OCI-LY3 (cell line): ENCODE measurements at regions not wholly inside any gene's neighbourhood (a gene's known extent, or its start where the extent isn't known, plus 50 kb on each side); places are given as distances from the start of the nearest gene placed in this dataset.

Experiments used
- H2AFZ ChIP-seq: fragments of 200-600, 300-600 bp; shearing (Covaris generic); 2 replicates; pipeline ENCODE4 v1.6.0; 2014; ENCODE audit warnings: antibody characterized with exemption, low read depth, low read length
- H3K27ac ChIP-seq: fragments of 200-600, 300-600 bp; sonication (generic); 2 replicates; pipeline ENCODE4 v1.5.1; 2014; ENCODE audit warnings: mild to moderate bottlenecking, low read length, moderate library complexity, mixed read lengths
- H3K27me3 ChIP-seq: fragments of 200-600, 300-600 bp; sonication (generic); 2 replicates; pipeline ENCODE4 v1.6.1; 2014; ENCODE audit warnings: low read depth, low read length, mixed read lengths
- H3K36me3 ChIP-seq: fragments of 200-600, 300-600 bp; sonication (generic); replicated peaks from 2 replicates; pipeline ENCODE3; 2014; ENCODE audit warnings: low read depth, low read length, mixed read lengths
- H3K4me1 ChIP-seq: fragments of 300-600, 200-600 bp; sonication (generic); 2 replicates; pipeline ENCODE4 v1.6.1; 2014; ENCODE audit warnings: low read length, mixed read lengths
- H3K4me2 ChIP-seq: fragments of 200-600, 300-600 bp; sonication (generic); 2 replicates; pipeline ENCODE4 v1.6.1; 2014; ENCODE audit warnings: low read length, mixed read lengths
- H3K4me3 ChIP-seq: fragments of 300-600, 200-600 bp; sonication (generic); 2 replicates; pipeline ENCODE4 v1.5.1; 2014; ENCODE audit warnings: antibody characterized with exemption, mild to moderate bottlenecking, low read length, moderate library complexity
- H3K79me2 ChIP-seq: fragments of 300-600, 200-600 bp; shearing (Covaris generic); 2 replicates; pipeline ENCODE4 v1.6.1; 2014; ENCODE audit warnings: mild to moderate bottlenecking, low read length, mixed read lengths
- H3K9ac ChIP-seq: fragments of 300-600, 200-600 bp; shearing (Covaris generic); 2 replicates; pipeline ENCODE4 v1.6.0; 2014; ENCODE audit warnings: mild to moderate bottlenecking, low read length, moderate library complexity
- H3K9me3 ChIP-seq: fragments of 200-600, 300-600 bp; shearing (Covaris generic); 2 replicates; pipeline ENCODE4 v1.6.1; 2014; ENCODE audit warnings: low read length, mixed read lengths; ENCODE audit not compliant: insufficient read depth
- H4K20me1 ChIP-seq: fragments of 200-600, 300-600 bp; sonication (generic); 2 replicates; pipeline ENCODE4 v1.6.1; 2016; ENCODE audit warnings: low read length, mixed read lengths; ENCODE audit not compliant: insufficient read depth
- EZH2phosphoT487 ChIP-seq: fragments of 200-600 bp; shearing (Covaris generic); IDR thresholded peaks from 2 replicates; pipeline ENCODE4 v1.6.1; 2018; ENCODE audit warnings: antibody characterized with exemption, mixed run types, low read depth
- TF ChIP-seq, protein P1 (sequence below): fragments of 200-600, 300-600 bp; sonication (generic); IDR thresholded peaks from 2 replicates; pipeline ENCODE4 v1.5.1; 2014; ENCODE audit warnings: antibody characterized with exemption, low read length, low read depth

DNA sequence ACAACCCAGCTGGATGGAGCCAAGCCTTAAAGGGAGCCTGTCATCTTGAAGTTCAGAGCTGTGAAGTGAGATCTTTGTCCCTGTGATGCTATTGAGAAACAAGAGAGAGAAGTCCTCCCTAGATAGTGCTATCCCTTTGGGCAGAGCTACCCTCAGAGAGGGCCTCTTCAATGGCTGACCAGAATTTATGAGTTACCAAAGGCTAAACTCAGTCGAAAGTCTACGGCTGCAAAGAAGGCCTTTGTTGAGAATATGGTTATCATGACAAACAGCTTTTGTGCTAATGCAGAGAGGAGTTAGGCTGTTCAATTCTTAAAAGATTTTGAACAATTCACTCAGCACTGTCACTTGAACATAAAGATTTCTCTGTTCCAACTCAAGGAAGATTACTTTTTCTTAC is 65.9 kb upstream of the C3orf80 start:
- H3K36me3 ChIP-seq: no peaks in the 10 kb centered on the region

GRCh38 chr3:160159806-160160205 is 65.4 kb upstream of the C3orf80 start:
- H3K79me2 ChIP-seq: no peaks in the 10 kb centered on the region
- H3K4me2 ChIP-seq: no peak overlapping the region
- H2AFZ ChIP-seq: no peak overlapping the region; the same call in 1 of the 2 replicates
- TF ChIP-seq, protein P1, sequence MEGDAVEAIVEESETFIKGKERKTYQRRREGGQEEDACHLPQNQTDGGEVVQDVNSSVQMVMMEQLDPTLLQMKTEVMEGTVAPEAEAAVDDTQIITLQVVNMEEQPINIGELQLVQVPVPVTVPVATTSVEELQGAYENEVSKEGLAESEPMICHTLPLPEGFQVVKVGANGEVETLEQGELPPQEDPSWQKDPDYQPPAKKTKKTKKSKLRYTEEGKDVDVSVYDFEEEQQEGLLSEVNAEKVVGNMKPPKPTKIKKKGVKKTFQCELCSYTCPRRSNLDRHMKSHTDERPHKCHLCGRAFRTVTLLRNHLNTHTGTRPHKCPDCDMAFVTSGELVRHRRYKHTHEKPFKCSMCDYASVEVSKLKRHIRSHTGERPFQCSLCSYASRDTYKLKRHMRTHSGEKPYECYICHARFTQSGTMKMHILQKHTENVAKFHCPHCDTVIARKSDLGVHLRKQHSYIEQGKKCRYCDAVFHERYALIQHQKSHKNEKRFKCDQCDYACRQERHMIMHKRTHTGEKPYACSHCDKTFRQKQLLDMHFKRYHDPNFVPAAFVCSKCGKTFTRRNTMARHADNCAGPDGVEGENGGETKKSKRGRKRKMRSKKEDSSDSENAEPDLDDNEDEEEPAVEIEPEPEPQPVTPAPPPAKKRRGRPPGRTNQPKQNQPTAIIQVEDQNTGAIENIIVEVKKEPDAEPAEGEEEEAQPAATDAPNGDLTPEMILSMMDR: no peak
- no peak for TF ChIP-seq EZH2phosphoT487
- H3K27ac ChIP-seq: no peak overlapping the region
- H3K9me3 ChIP-seq: no peaks in the 10 kb centered on the region
- no peaks in the 10 kb centered on the region for H3K36me3 ChIP-seq
- peaks cover 1% of the 10 kb centered on the region; the same call in 1 of the 2 replicates for H3K4me1 ChIP-seq
- H3K9ac ChIP-seq: no peak overlapping the region
- no peaks in the 10 kb centered on the region for H3K27me3 ChIP-seq
- no peak overlapping the region for H3K4me3 ChIP-seq
- no peaks in the 10 kb centered on the region for H4K20me1 ChIP-seq

More for the DNA sequence above, 65.9 kb upstream of the C3orf80 start:
- no peaks in the 10 kb centered on the region for H3K9me3 ChIP-seq
- no peaks in the 10 kb centered on the region for H3K79me2 ChIP-seq
- no peaks in the 10 kb centered on the region for H3K4me1 ChIP-seq
- H3K27me3 ChIP-seq: no peaks in the 10 kb centered on the region
- H4K20me1 ChIP-seq: no peaks in the 10 kb centered on the region
- no peak overlapping the region for H3K9ac ChIP-seq
- H2AFZ ChIP-seq: no peak overlapping the region; the same call in 1 of the 2 replicates
- no peak overlapping the region for H3K27ac ChIP-seq
- no peak overlapping the region for H3K4me2 ChIP-seq
- no peak overlapping the region for H3K4me3 ChIP-seq
- TF ChIP-seq EZH2phosphoT487: no peak
- TF ChIP-seq, protein P1: no peak

DNA sequence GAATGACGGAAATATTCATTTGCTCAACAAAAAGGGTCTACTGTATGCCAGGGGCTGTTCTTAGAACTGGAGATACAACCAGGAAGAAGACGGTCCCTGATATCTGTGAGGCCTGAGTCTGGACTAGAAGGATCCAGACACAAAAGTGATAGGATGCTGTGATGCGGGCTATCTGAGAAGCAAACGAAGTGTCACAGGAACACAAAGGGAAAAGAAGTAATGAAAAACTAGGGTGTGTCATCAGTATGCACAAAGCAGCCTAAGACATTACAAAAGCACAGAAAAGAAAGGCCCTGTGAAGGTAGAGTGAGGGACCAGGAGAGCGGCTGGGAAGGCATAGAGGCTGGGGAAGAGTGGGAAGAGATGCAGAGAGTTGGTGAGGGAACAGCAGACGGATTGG is 63.3 kb upstream of the C3orf80 start:
- H4K20me1 ChIP-seq: no peaks in the 10 kb centered on the region
- no peak for TF ChIP-seq EZH2phosphoT487
- TF ChIP-seq, protein P1: no peak
- H3K27me3 ChIP-seq: no peaks in the 10 kb centered on the region
- peaks cover 9% of the 10 kb centered on the region for H3K4me1 ChIP-seq
- no peaks in the 10 kb centered on the region for H3K36me3 ChIP-seq
- no peak overlapping the region for H3K4me2 ChIP-seq
- no peak overlapping the region for H2AFZ ChIP-seq
- H3K79me2 ChIP-seq: no peaks in the 10 kb centered on the region
- no peaks in the 10 kb centered on the region for H3K9me3 ChIP-seq
- H3K9ac ChIP-seq: no peak overlapping the region
- no peak overlapping the region for H3K27ac ChIP-seq
- H3K4me3 ChIP-seq: no peak overlapping the region

- H3K4me2 ChIP-seq: no peak overlapping the region
- no peak for TF ChIP-seq EZH2phosphoT487
- TF ChIP-seq, protein P1: no peak
- no peaks in the 10 kb centered on the region for H4K20me1 ChIP-seq
- H3K9me3 ChIP-seq: no peaks in the 10 kb centered on the region
- H3K9ac ChIP-seq: no peak overlapping the region
- H3K4me3 ChIP-seq: no peak overlapping the region
- peaks cover 9% of the 10 kb centered on the region for H3K4me1 ChIP-seq
- no peaks in the 10 kb centered on the region for H3K36me3 ChIP-seq
- H2AFZ ChIP-seq: no peak overlapping the region
- H3K27ac ChIP-seq: no peak overlapping the region
- no peaks in the 10 kb centered on the region for H3K27me3 ChIP-seq
- H3K79me2 ChIP-seq: no peaks in the 10 kb centered on the region
Observed at GRCh38 chr3:160162440-160162839, 62.8 kb upstream of the C3orf80 start.
